ENCODE measurements at regions not wholly inside any gene's neighbourhood (a gene's known extent, or its start where the extent isn't known, plus 50 kb on each side); places are given as distances from the start of the nearest gene placed in this dataset.

- no peak for TF ChIP-seq EZH2phosphoT487 (IDR thresholded peaks at IDR 0.05; ENCODE audit: borderline replicate concordance)
- no peak for TF ChIP-seq ATF3 (IDR thresholded peaks at IDR 0.05)
Observed at GRCh38 chr14:58725226-58725625, 87.5 kb downstream of the DACT1 start.
